GM12878 (cell line): ENCODE measurements at regions not wholly inside any gene's neighbourhood (a gene's known extent, or its start where the extent isn't known, plus 50 kb on each side); places are given as distances from the start of the nearest gene placed in this dataset.

Source experiments
- ATAC-seq: fragments of 200-7000 bp; cut with Tn5 transposase; 3 replicates; pipeline ENCODE4 v1.9.1; 2020; ENCODE audit warnings: mild to moderate bottlenecking, moderate library complexity
- BruUV-seq: library from RNA; stranded (reverse); fragments of 400-500 nt; replicated peaks from 2 replicates; lab custom pipeline; 2021; lab: Mats Ljungman, UMichigan
- CTCF ChIA-PET: fragments of 300-600 bp; sonication (Branson Sonifier 250); formaldehyde crosslinking; extraction: SDS; loops from one replicate; lab custom pipeline; 2021; ENCODE audit warnings: inconsistent platforms; lab: Yijun Ruan, JAX
- POLR2A ChIA-PET: fragments of 350-600 bp; formaldehyde crosslinking; extraction: SDS; loops from one replicate; lab custom pipeline; 2021; ENCODE audit warnings: inconsistent platforms; lab: Charles Lee
- RAD21 ChIA-PET: fragments of 300-600 bp; sonication (Branson Sonifier 250); formaldehyde crosslinking; loops from one replicate; lab custom pipeline; 2023; ENCODE audit warnings: antibody characterized with exemption; ENCODE audit not compliant: unreplicated experiment; lab: Charles Lee
- SMC1A ChIA-PET: fragments of 300-600 bp; sonication (Branson Sonifier 250); formaldehyde crosslinking; loops from one replicate; lab custom pipeline; 2023; ENCODE audit not compliant: unreplicated experiment, uncharacterized antibody; lab: Charles Lee
- DNase-seq: peaks from one replicate; pipeline ENCODE4 v3.0.0-alpha.2; 2011; ENCODE audit warnings: low read depth, low spot score
- FAIRE-seq: peaks from 3 replicates; lab custom pipeline; 2011; peaks lifted over from hg19 to GRCh38; lab: Jason Lieb, UNC
- H2AFZ ChIP-seq: 2 replicates; pipeline ENCODE4 v1.6.0; 2011; ENCODE audit warnings: low read depth, low read length, control low read depth; ENCODE audit not compliant: control insufficient read depth
- H3K27ac ChIP-seq: 2 replicates; pipeline ENCODE4 v1.5.1; 2011; ENCODE audit warnings: control low read depth; ENCODE audit not compliant: control insufficient read depth, insufficient read depth
- H3K27me3 ChIP-seq, 2 experiments: replicated peaks in 1 of 2; 2 replicates each; pipeline versions ENCODE4 v1.6.0 to v1.6.1; 2011; ENCODE audit warnings: low read length in 1 of 2; ENCODE audit not compliant: control insufficient read depth in 2 of 2, insufficient read depth in 2 of 2
- H3K36me3 ChIP-seq, 2 experiments: 2 replicates each; pipeline ENCODE4 v1.5.1; 2011; ENCODE audit warnings: low read length in 1 of 2; ENCODE audit not compliant: control insufficient read depth in 2 of 2, insufficient read depth in 2 of 2
- H3K4me1 ChIP-seq: 2 replicates; pipeline ENCODE4 v1.6.1; 2011; ENCODE audit warnings: mild to moderate bottlenecking, low read length, moderate library complexity, mixed read lengths; ENCODE audit not compliant: control insufficient read depth, insufficient read depth
- H3K4me2 ChIP-seq: 2 replicates; pipeline ENCODE4 v1.6.0; 2011; ENCODE audit warnings: control low read depth; ENCODE audit not compliant: control insufficient read depth, insufficient read depth
- H3K4me3 ChIP-seq: fragments of 200-600 bp; sonication (generic); 2 replicates; pipeline ENCODE4 v1.5.1; 2016
- H3K79me2 ChIP-seq: 2 replicates; pipeline ENCODE4 v1.6.0; 2011; ENCODE audit warnings: low read length; ENCODE audit not compliant: control insufficient read depth, insufficient read depth
- H3K9ac ChIP-seq: 2 replicates; pipeline ENCODE4 v1.8.0; 2011; ENCODE audit warnings: low read length, control low read depth, mixed read lengths; ENCODE audit not compliant: control insufficient read depth, insufficient read depth
- H3K9me3 ChIP-seq: replicated peaks from 3 replicates; pipeline ENCODE4 v1.5.1; 2011; ENCODE audit warnings: mild to moderate bottlenecking, low read length; ENCODE audit not compliant: control insufficient read depth, insufficient read depth
- H4K20me1 ChIP-seq: 2 replicates; pipeline ENCODE4 v1.6.0; 2011; ENCODE audit not compliant: control insufficient read depth, insufficient read depth
- NR2C2 ChIP-seq: IDR thresholded peaks from 2 replicates; pipeline ENCODE4 v1.6.1; 2011; ENCODE audit warnings: borderline replicate concordance, low read depth; ENCODE audit not compliant: control insufficient read depth, insufficient read length
- POLR2AphosphoS2 ChIP-seq: IDR thresholded peaks from 2 replicates; pipeline ENCODE4 v1.6.1; 2011; ENCODE audit warnings: low read depth, mild to moderate bottlenecking, low read length, improper control_type of control experiment, moderate library complexity
- RB1 ChIP-seq: fragments of 450-650 bp; formaldehyde crosslinking; IDR thresholded peaks from 2 replicates; pipeline ENCODE4 v1.6.1; 2017; ENCODE audit warnings: mild to moderate bottlenecking, borderline replicate concordance
- SPI1 ChIP-seq: IDR thresholded peaks from 2 replicates; pipeline ENCODE4 v1.6.1; 2011; ENCODE audit warnings: low read depth, mild to moderate bottlenecking, low read length, moderate library complexity, borderline replicate concordance; ENCODE audit not compliant: insufficient read depth
- WGBS: methylation state at CpG from one replicate; pipeline ENCODE4 v1.1.6; 2016; ENCODE audit warnings: low lambda C conversion rate; ENCODE audit not compliant: insufficient replicate concordance, insufficient coverage; ENCODE audit errors: missing lambda C conversion rate; 5-methylcytosine and 5-hydroxymethylcytosine counted together
- in situ Hi-C: fragments of 300-500 bp; cut with MboI; formaldehyde crosslinking; loops from 9 replicates; pipeline ENCODE4 v1.14.3; 2018; ENCODE audit warnings: mixed read lengths
- intact Hi-C: fragments of 100-400 bp; cut with micrococcal nuclease; formaldehyde crosslinking; loops from one replicate; pipeline ENCODE4 v1.14.2; 2022; ENCODE audit not compliant: unreplicated experiment
- TF ChIP-seq, protein P1 (sequence below): fragments of 450-650 bp; IDR thresholded peaks from 2 replicates; pipeline ENCODE4 v1.6.1; 2017; ENCODE audit warnings: mild to moderate bottlenecking, low read depth, inconsistent platforms; ENCODE audit not compliant: poor library complexity, severe bottlenecking
- TF ChIP-seq, protein P2 (sequence below): IDR thresholded peaks from 2 replicates; pipeline ENCODE4 v1.6.1; 2011; ENCODE audit warnings: low read depth, mild to moderate bottlenecking, low read length, moderate library complexity, borderline replicate concordance; ENCODE audit errors: extremely low read depth
- TF ChIP-seq, protein P3 (sequence below): IDR thresholded peaks from 2 replicates; pipeline ENCODE4 v1.6.1; 2011; ENCODE audit warnings: low read depth, low read length, improper control_type of control experiment, borderline replicate concordance

DNA sequence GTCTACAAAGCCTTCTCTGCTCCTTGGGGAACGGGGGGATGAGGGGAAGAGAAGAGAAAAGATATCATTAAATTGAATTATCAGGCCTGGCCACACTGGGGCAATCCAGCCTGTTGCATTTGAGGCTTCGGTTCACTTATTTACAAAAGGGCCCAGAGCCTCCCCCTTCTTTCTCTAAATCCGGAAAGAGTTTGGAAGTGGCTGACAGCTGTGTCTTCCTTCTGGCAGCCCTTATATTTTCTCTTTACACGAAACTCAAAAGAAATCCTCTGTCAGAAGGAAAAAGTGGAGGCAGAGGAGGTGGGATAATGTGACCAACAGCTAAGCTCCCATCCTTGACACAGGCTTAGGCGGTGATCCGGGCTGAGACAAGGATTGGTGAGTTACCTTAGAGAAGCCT lies 158.3 kb upstream of the TAPT1 start (continued):
- TF ChIP-seq, protein P1, sequence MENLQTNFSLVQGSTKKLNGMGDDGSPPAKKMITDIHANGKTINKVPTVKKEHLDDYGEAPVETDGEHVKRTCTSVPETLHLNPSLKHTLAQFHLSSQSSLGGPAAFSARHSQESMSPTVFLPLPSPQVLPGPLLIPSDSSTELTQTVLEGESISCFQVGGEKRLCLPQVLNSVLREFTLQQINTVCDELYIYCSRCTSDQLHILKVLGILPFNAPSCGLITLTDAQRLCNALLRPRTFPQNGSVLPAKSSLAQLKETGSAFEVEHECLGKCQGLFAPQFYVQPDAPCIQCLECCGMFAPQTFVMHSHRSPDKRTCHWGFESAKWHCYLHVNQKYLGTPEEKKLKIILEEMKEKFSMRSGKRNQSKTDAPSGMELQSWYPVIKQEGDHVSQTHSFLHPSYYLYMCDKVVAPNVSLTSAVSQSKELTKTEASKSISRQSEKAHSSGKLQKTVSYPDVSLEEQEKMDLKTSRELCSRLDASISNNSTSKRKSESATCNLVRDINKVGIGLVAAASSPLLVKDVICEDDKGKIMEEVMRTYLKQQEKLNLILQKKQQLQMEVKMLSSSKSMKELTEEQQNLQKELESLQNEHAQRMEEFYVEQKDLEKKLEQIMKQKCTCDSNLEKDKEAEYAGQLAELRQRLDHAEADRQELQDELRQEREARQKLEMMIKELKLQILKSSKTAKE, result no peak

GRCh38 chr4:16382571-16382970 lies 156.3 kb upstream of the TAPT1 start:
- SMC1A ChIA-PET, result no interaction called here
- 1% methylated on average over 3 of the region's 3 CpGs for WGBS
- intact Hi-C loops, result no loop called here
- FAIRE-seq (no peak), ATAC-seq (no peak), DNase-seq (no peak)
- POLR2A ChIA-PET, result no interaction called here
- Histone ChIP-seq H3K27ac (no peak overlapping the region), H2AFZ (no peak overlapping the region), H3K36me3 (no peaks in the 10 kb centered on the region), H4K20me1 (no peaks in the 10 kb centered on the region), H3K9ac (no peak overlapping the region), H3K9me3 (no peaks in the 10 kb centered on the region), H3K27me3 (no peaks in the 10 kb centered on the region), H3K79me2 (no peaks in the 10 kb centered on the region), H3K4me1 (no peaks in the 10 kb centered on the region), H3K4me3 (no peak overlapping the region), H3K4me2 (no peak overlapping the region)
- RAD21 ChIA-PET, result no interaction called here
- TF ChIP-seq POLR2AphosphoS2 (no peak), NR2C2 (no peak), RB1 (no peak), SPI1 (no peak)
- TF ChIP-seq, protein P2, sequence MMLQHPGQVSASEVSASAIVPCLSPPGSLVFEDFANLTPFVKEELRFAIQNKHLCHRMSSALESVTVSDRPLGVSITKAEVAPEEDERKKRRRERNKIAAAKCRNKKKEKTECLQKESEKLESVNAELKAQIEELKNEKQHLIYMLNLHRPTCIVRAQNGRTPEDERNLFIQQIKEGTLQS, result no peak
- TF ChIP-seq, protein P3, sequence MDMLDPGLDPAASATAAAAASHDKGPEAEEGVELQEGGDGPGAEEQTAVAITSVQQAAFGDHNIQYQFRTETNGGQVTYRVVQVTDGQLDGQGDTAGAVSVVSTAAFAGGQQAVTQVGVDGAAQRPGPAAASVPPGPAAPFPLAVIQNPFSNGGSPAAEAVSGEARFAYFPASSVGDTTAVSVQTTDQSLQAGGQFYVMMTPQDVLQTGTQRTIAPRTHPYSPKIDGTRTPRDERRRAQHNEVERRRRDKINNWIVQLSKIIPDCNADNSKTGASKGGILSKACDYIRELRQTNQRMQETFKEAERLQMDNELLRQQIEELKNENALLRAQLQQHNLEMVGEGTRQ, result no peak
- in situ Hi-C loops, result no loop called here
- no TSS peak for BruUV-seq
- CTCF ChIA-PET, result no interaction called here
